ENCODE measurements at regions not wholly inside any gene's neighbourhood (a gene's known extent, or its start where the extent isn't known, plus 50 kb on each side); places are given as distances from the start of the nearest gene placed in this dataset.
"Not testable (repeated sequence)": the region's sequence is repeated elsewhere in the genome, so short reads cannot be mapped to it uniquely, and the experiment has no call there.

- no peaks in the 10 kb centered on the region for H3K9me3 Mint-ChIP-seq
- H3K4me1 Mint-ChIP-seq = peaks cover 7 to 12% of the 10 kb centered on the region in 2 donors
- DNase-seq = no peak
- H3K36me3 Mint-ChIP-seq = no peaks in the 10 kb centered on the region
- H3K4me3 Mint-ChIP-seq = no peak overlapping the region
- peaks cover 2 to 5% (median 3%) of the 10 kb centered on the region in 3 donors for H3K27me3 Mint-ChIP-seq (ENCODE audit: low read depth in 3 of 3)
- no peak overlapping the region for H3K27ac Mint-ChIP-seq
These were observed 157.7 kb downstream of the RPLP1 start for GRCh38 chr15:69610277-69610676.

- no peak for DNase-seq
- peaks cover under 1 to 5% (median 2%) of the 10 kb centered on the region in 3 donors for H3K27me3 Mint-ChIP-seq (ENCODE audit: low read depth in 3 of 3)
These were observed 158.2 kb downstream of the RPLP1 start for GRCh38 chr15:69610858-69611257.

GRCh38 chr15:69612112-69612511, 159.5 kb downstream of the RPLP1 start:
- H3K9me3 Mint-ChIP-seq = no peaks in the 10 kb centered on the region
- peaks cover 0 to 5% (median 2%) of the 10 kb centered on the region in 3 donors for H3K27me3 Mint-ChIP-seq (ENCODE audit: low read depth in 3 of 3)
- H3K27ac Mint-ChIP-seq = no peak overlapping the region
- no peaks in the 10 kb centered on the region for H3K36me3 Mint-ChIP-seq
- no peak for DNase-seq
- H3K4me3 Mint-ChIP-seq = no peak overlapping the region
- no peaks in the 10 kb centered on the region for H3K4me1 Mint-ChIP-seq

More at GRCh38 chr15:69610858-69611257, 158.2 kb downstream of the RPLP1 start:
- no peak overlapping the region for H3K4me3 Mint-ChIP-seq
- no peaks in the 10 kb centered on the region for H3K9me3 Mint-ChIP-seq
- H3K4me1 Mint-ChIP-seq = peaks cover 5 to 8% of the 10 kb centered on the region in 2 donors
- no peak overlapping the region for H3K27ac Mint-ChIP-seq
- H3K36me3 Mint-ChIP-seq = no peaks in the 10 kb centered on the region

- Mint-ChIP-seq H3K36me3 (no peaks in the 10 kb centered on the region), H3K4me1 (no peaks in the 10 kb centered on the region), H3K9me3 (no peaks in the 10 kb centered on the region), H3K27ac (no peak overlapping the region), H3K27me3 (ENCODE audit: low read depth in 3 of 3) (peaks cover 0 to 5% (median 2%) of the 10 kb centered on the region in 3 donors), H3K4me3 (no peak overlapping the region)
- DNase-seq = no peak
These were observed 160.6 kb downstream of the RPLP1 start for GRCh38 chr15:69613182-69613581.

GRCh38 chr15:69613988-69614387, 161.4 kb downstream of the RPLP1 start:
- H3K9me3 Mint-ChIP-seq = no peaks in the 10 kb centered on the region
- no peak overlapping the region for H3K27ac Mint-ChIP-seq
- no peak overlapping the region for H3K4me3 Mint-ChIP-seq
- no peaks in the 10 kb centered on the region for H3K4me1 Mint-ChIP-seq
- peaks cover 0 to 3% (median 2%) of the 10 kb centered on the region in 3 donors for H3K27me3 Mint-ChIP-seq (ENCODE audit: low read depth in 3 of 3)
- DNase-seq = no peak
- no peaks in the 10 kb centered on the region for H3K36me3 Mint-ChIP-seq

- Mint-ChIP-seq H3K27me3 (ENCODE audit: low read depth in 3 of 3) (peaks cover 0 to under 1% (median 0%) of the 10 kb centered on the region in 3 donors), H3K36me3 (no peaks in the 10 kb centered on the region), H3K4me3 (no peak overlapping the region), H3K4me1 (no peaks in the 10 kb centered on the region), H3K27ac (no peak overlapping the region), H3K9me3 (no peaks in the 10 kb centered on the region)
- no peak for DNase-seq
These were observed 163.1 kb downstream of the RPLP1 start for GRCh38 chr15:69615736-69616135.

- Mint-ChIP-seq H3K36me3 (no peaks in the 10 kb centered on the region), H3K4me3 (no peak overlapping the region), H3K27me3 (ENCODE audit: low read depth in 3 of 3) (peaks cover 0 to 2% (median 2%) of the 10 kb centered on the region in 3 donors), H3K4me1 (no peaks in the 10 kb centered on the region), H3K9me3 (no peaks in the 10 kb centered on the region), H3K27ac (no peak overlapping the region)
- no peak for DNase-seq
These were observed 163.9 kb downstream of the RPLP1 start for GRCh38 chr15:69616558-69616957.

GRCh38 chr15:69617144-69617543, 164.5 kb downstream of the RPLP1 start:
- not testable (repeated sequence) for DNase-seq; H3K4me1 Mint-ChIP-seq; H3K9me3 Mint-ChIP-seq; H3K27ac Mint-ChIP-seq; H3K27me3 Mint-ChIP-seq (ENCODE audit: low read depth in 3 of 3); H3K36me3 Mint-ChIP-seq; H3K4me3 Mint-ChIP-seq

- Mint-ChIP-seq H3K9me3 (no peaks in the 10 kb centered on the region), H3K27ac (no peak overlapping the region), H3K36me3 (no peaks in the 10 kb centered on the region), H3K4me1 (peaks cover 0 to 2% of the 10 kb centered on the region in 2 donors), H3K4me3 (no peak overlapping the region), H3K27me3 (ENCODE audit: low read depth in 3 of 3) (peaks cover 7 to 13% (median 7%) of the 10 kb centered on the region in 3 donors)
- no peak for DNase-seq
These were observed 171.0 kb downstream of the RPLP1 start for GRCh38 chr15:69623392-69624154.

- Mint-ChIP-seq H3K9me3 (no peaks in the 10 kb centered on the region), H3K4me3 (no peak overlapping the region), H3K27ac (no peak overlapping the region), H3K27me3 (ENCODE audit: low read depth in 3 of 3) (peaks cover 7 to 18% (median 7%) of the 10 kb centered on the region in 3 donors), H3K36me3 (no peaks in the 10 kb centered on the region), H3K4me1 (peaks cover 0 to 2% of the 10 kb centered on the region in 2 donors)
- no peak for DNase-seq
These were observed 171.5 kb downstream of the RPLP1 start for GRCh38 chr15:69624155-69624520.

GRCh38 chr15:69624816-69625215, 172.2 kb downstream of the RPLP1 start:
- H3K4me3 Mint-ChIP-seq = no peak overlapping the region
- no peak overlapping the region for H3K27ac Mint-ChIP-seq
- no peaks in the 10 kb centered on the region for H3K36me3 Mint-ChIP-seq
- H3K27me3 Mint-ChIP-seq (ENCODE audit: low read depth in 3 of 3) = peaks cover 7 to 22% (median 9%) of the 10 kb centered on the region in 3 donors
- DNase-seq = no peak
- H3K4me1 Mint-ChIP-seq = peaks cover under 1 to 4% of the 10 kb centered on the region in 2 donors
- no peaks in the 10 kb centered on the region for H3K9me3 Mint-ChIP-seq

GRCh38 chr15:69625328-69625727, 172.7 kb downstream of the RPLP1 start:
- no peaks in the 10 kb centered on the region for H3K9me3 Mint-ChIP-seq
- no peak overlapping the region for H3K27ac Mint-ChIP-seq
- H3K4me1 Mint-ChIP-seq = peaks cover 6 to 7% of the 10 kb centered on the region in 2 donors
- no peak for DNase-seq
- no peak overlapping the region for H3K4me3 Mint-ChIP-seq
- H3K36me3 Mint-ChIP-seq = no peaks in the 10 kb centered on the region
- H3K27me3 Mint-ChIP-seq (ENCODE audit: low read depth in 3 of 3) = peaks cover 7 to 22% (median 11%) of the 10 kb centered on the region in 3 donors

- Mint-ChIP-seq H3K36me3 (no peaks in the 10 kb centered on the region), H3K27ac (no peak overlapping the region), H3K27me3 (ENCODE audit: low read depth in 3 of 3) (peaks cover 9 to 25% (median 9%) of the 10 kb centered on the region in 3 donors), H3K4me3 (no peak overlapping the region), H3K4me1 (peaks cover 7 to 8% of the 10 kb centered on the region in 2 donors), H3K9me3 (no peaks in the 10 kb centered on the region)
- DNase-seq = no peak
These were observed 173.8 kb downstream of the RPLP1 start for GRCh38 chr15:69626095-69627066.

- H3K4me3 Mint-ChIP-seq = no peak overlapping the region
- H3K36me3 Mint-ChIP-seq = no peaks in the 10 kb centered on the region
- peaks cover 7 to 31% (median 9%) of the 10 kb centered on the region in 3 donors for H3K27me3 Mint-ChIP-seq (ENCODE audit: low read depth in 3 of 3)
- no peak overlapping the region for H3K27ac Mint-ChIP-seq
- no peak for DNase-seq
- no peaks in the 10 kb centered on the region for H3K9me3 Mint-ChIP-seq
- peaks cover 7 to 8% of the 10 kb centered on the region in 2 donors for H3K4me1 Mint-ChIP-seq
These were observed 175.0 kb downstream of the RPLP1 start for GRCh38 chr15:69627548-69628158.

Data from immature natural killer cell (primary cell).